ENCODE measurements at regions not wholly inside any gene's neighbourhood (a gene's known extent, or its start where the extent isn't known, plus 50 kb on each side); places are given as distances from the start of the nearest gene placed in this dataset.

DNA sequence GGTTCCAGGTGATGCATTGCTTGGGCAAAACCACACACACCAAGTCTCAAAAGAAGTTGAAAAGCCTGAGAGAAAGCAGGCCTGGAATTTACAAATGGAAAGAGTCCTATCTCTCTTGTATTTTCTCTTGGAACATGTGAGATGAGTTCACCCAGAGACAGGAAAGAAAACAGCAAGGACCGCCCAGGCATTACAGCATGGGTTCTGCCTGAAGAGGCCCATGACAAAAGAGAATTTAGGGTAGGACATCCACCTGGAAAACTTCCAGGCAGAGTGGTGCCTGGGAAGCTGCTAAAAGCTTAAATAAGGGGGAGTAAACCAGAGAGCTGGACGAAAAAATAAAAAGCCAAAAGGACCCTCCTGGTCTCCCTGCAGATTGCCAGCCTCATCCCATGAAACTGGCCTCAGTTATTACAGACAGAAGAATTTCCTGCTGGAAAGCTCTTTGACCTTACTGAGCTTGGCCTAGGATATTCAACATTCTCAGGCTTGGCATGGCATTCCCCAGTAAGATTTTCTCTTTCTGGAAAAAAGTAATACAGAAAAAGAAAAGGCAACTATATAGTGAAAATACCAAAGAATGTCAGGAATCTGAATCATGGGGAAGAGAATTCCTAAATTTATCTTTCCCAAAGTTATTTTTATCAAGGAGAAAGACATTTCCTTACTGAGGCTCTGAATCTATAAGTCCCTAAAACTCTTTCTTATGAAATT lies 121.3 kb upstream of the NUDT4 start:
- DNase-seq: no peak

DNA sequence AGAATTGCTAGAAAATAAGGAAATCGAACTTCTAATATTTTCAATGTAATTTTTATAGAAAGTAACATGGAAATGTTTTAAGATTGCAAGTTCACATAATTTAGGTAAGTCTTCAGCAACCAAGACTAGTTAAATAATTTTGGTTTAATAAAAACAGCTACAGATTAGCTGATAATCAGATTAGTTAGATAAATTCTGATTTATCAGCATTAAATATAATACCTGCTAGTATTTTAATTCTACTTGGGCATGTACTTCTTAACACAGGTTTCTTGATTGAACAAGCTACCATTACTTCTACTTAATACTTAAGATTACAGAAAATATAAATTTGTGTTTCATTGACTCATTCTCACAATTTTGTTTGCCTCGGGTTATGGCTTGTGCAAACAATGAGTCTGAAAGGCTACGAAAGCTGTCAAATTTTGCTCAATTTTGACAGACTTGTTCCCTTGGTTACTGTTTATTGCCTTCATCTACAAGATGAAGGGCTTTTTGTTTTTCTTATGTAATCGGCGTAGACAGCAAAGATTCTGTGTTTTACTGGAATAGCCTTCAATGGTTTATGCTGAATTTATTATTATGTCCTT lies 116.1 kb upstream of the NUDT4 start:
- no peak for DNase-seq

DNA sequence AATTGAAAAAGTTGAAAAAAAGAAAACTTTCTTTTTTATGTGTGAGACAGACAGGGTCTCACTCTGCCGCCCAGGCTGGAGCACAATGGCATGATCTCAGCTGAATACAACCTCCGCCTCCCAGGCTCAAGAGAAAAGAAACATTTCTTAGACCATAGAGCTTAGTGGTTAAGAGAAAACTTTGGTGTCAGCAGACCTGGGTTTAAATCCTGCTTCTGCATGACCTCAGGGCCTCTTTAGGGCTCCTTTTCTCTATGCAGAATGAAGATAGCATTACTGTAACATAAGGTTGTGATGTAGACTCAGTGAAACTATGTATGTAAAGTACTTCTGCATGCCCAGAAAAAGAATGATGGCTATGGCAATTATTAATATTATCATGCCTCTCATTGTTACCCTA lies 104.7 kb upstream of the NUDT4 start:
- no peak for DNase-seq

DNA sequence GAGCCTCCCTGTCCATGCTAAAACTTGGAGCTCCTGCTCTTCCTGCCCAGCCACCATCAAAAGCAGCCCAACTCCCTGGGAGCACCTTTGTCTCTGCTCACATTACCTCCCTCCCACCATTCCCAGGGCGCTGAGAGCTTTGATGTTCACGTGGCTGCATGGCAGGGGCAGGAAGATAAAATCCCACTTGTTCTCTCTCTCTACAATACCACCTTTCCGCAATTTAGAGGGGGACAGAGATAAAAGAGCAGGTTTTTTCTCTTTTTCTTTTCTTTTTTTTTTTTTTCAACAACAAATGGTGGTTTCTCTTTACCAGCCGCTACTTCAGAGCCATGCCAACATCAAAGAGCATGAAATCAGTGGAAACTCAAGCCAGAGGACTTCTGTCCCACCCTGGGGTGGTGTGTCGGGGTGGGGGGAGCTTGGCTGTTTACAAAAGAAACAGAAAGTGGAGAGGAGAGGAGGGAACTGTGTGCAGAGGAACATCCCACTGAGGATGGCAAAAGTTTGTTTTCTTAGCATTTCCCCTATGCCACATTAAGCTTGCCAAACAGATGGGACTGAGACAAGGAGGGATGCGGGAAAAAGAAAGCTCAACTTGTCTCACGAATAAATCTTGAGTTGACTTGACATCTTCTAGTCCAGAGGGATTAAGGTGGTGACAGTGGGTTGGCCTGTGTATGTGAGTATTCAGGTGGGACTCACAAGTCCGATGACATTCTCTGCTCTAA lies 103.7 kb upstream of the NUDT4 start:
- no peak for DNase-seq

DNA sequence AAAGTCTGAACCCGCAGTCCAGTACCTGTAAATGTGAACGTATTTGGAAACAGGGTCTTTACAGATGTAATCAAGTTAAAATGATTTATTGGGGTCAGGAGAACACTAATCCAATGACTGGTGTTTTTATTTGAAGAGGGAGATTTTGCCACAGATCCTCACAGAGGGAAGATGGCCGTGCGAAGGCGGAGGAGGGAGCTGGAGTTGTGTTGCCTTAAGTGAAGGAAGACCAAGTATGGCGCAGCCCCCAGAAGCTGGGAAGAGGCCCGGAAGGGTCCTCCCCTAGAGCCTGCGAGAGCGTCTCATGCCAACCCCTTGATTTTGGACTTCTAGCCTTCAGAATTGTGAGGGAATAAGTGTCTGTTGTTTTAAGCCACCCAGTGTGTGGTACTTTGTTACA lies 102.8 kb upstream of the NUDT4 start:
- no peak for DNase-seq

DNA sequence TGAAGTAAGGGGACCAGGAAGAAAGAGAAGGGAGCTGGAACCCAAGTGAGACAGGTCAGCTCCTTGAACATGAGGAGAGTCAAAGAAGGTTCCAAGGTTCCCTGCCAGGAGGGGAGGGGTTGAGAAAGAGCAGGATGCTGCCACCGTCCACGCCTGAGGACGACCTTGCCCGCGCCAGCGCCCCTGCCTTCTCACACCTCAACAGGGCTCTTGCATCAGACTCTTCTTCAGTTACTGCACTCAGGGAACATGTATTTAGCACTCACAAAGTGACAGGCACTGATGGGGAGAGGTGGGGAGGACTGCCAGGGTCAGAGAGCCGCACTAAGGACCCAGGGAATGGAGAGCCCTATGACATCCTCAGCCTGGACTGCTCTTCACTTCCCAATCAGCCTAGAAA lies 102.1 kb upstream of the NUDT4 start:
- DNase-seq: no peak

DNA sequence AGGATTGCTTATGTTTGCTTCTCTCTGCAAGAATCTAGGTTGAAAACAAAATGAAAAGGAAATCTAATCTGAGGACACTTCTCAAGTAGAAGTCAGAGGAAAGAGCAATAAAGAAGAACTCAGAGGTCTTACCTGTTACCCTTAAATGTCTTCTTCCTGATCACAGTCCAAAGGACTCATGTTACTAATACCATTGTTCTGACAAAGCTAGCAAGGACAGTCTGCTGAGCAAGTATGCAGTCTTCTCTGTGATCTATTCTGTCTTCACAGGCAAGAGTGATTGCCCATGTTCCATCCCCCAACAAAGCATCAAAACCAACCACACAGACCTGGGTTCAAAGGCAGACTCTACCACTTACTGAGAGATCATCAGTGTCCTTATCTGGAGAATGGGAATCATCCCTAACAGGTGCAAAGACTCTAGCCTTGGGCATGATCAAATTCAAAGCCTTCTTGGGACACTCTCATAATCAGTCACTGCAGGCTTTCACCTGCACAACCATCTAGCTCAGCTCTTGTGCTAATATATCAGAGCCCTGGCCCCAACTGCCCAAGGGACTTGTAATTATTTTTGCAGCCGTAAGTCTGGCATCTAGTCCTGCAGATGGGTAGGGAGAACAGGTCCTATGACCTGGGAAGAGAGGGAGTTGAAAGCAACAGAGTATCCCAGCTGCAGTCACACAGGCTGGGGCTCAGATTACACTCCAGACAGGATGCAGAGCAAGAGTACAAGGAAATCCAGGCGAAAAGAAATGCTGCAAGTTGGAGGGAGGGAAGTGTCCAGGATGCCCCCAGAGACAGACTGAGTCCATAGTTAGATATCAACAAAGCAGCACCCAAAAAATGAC lies 97.9 kb upstream of the NUDT4 start:
- DNase-seq: no peak

DNA sequence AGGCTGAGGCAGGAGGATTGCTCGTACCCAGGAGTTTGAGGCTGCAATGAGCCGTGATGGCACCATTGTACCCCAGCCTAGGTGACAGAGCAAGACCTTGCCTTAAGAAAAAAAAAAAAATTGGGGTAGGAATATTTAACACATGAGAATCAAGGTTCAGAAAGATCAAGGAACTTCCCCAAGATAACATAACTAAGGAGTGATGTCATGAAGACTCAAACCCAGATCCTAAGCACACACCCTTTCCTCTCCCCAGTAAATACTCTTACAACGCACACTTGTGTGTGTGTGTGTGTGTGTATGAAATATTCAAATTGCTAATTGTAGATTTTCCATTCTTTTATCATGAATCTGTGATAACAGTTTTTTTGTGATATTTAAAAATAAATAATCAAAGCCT lies 90.6 kb upstream of the NUDT4 start:
- DNase-seq: no peak

DNA sequence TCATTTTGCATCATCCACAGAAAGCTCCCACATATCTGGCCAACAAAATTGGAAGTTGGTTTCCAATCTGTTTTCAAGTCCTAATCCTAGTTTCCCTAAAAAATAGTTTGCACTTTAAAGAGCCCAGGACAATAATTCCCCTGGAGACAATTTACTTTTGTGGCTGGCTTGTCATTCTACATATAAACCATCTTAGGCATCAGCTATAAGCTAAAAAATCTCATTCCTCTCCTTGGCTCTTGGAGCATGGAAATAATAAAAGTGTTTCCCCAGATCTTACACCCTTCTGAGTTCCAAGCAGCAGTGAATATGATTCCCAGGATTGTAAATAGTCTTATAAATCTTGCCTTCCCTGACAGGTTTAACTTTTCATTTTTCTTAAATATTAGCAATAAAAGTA lies 89.1 kb upstream of the NUDT4 start:
- DNase-seq: no peak

DNA sequence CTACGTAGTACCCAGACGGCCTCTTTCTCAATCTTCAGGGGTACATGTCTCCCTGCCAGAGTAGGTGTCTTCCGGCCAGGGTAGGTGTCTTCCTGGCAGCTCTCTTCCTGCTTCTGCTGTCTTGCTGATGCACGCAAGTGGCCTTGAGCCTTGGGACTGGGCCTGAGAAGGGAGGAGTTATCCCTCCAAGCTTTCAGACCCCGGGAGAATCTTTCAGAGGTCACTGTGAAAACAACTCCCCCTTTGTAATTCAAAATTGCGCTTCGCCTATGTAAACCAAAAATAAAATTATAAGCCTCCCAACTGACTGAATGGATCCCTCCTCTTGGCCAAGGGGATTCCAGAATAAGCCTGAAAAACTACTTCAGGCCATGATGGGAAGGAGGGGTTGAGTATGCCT lies 87.3 kb upstream of the NUDT4 start:
- no peak for DNase-seq

DNA sequence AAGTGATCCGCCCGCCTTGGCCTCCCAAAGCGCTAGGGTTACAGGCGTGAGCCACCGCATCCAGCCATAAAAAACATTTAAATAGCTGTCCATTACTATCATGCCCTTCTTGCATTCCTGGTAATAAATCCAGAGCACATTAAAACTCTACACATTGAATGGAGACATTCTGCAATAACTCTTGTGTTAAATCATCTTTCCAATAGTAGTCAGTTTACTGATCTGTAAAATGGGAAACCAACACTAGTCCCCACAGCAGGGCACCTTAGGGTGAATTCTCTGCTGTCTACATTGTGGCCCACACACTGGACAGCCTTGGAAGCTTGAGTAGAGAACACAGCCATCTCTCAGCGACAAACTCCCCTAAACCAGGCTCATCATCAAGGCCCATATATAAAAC lies 85.5 kb upstream of the NUDT4 start:
- DNase-seq: no peak

DNA sequence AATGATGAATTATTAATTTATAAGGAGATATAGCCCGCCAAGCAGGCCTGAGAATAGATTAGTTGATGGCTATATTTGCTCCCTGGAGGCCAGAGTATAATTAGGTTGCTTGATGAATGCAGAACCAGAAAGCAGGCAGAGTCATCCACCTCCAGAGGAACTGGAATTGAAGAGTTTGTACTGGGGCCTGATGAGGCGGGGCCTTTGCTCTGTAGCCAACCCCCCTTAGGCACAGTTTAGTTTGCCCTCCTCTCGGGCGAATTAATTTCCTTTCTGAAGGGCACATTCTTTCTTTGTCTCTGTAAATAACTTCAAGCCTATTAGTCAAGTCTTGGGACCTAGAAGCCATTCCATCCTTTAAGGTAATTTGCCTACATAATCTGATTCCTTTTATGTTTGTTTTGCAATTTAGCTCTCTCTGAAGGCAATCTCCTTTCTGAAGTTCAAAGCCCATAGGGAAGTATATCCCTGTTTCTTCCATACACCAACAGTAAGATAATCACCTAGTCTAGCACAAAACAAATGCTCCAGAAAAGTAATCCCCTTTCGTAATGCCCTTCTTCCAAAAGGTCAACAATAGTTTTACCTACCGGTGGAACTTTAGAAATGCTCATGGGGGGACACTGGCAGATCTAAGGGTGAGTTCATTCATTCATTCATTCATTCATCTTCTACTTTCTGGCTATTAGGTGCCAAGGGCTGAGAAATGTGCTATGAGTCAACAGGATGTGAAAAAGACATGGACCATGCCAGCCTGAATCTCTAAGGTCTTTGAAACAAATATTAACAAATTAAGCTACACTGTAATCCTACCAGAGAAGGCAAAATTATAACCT lies 84.8 kb upstream of the NUDT4 start:
- no peak for DNase-seq

DNA sequence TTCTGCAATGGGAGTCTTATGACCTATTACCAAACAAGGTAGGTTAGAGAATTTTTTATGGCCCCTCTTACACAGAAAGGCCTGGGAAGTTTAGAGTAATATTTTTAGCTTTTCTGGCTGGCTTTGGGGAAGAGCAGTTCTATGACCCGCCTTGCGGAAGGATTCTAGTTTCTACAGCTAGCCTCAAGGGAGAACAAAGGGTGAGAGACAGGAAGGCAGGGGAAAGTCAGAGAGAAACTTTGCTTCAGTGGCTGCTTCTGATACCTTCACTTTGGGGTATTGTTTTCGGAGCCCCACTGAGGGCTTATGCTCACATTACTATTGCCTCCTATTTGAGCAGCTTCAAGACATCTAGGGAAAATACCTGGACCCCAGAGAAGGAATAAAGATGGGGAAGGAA lies 80.7 kb upstream of the NUDT4 start:
- no peak for DNase-seq

DNA sequence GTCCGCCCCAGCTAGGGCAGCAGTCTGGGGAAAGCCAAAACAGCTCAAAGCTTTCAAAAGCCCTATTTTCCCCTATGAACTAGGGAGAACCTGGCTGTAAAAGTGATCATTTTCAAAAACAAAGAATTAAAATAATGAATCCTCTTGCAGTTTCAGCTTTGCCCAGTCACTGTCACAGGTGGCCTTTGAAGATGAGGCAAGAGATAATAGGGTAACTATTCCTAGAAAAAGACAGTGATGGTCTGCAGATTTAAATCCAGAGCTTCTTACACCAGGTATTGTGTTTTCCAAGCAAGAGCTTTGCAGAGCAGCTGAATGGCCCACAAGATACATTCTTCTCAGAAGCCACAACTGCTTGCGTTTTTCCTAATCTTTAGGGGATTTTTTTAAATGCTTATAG lies 80.2 kb upstream of the NUDT4 start:
- DNase-seq: no peak

DNA sequence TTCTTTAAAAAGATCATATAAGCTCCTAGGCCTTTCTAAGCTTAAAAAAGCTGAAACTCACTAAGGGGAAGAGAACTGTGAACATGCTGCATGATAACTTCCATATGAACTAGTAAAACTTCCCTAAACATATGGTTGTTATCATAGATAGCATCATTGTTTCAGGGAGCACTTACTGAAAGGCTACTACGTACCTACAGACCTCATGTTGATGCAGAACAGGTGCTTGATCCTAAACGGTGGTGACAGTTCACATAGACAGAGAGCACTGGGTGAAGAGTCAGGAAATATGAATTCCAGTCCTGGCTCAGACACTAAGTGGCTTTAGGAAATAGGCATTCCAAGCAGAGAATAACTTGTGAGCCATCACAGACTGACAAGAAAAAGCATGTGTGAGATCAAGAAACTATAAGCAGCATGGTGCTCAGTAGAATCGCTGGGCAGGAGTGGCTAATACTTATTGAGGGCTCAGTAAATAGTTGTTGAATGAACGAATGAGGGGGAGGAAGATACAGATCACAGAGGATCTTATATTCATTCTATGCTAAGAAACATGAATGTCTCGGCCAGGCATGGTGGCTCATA lies 78.4 kb upstream of the NUDT4 start:
- DNase-seq: no peak

DNA sequence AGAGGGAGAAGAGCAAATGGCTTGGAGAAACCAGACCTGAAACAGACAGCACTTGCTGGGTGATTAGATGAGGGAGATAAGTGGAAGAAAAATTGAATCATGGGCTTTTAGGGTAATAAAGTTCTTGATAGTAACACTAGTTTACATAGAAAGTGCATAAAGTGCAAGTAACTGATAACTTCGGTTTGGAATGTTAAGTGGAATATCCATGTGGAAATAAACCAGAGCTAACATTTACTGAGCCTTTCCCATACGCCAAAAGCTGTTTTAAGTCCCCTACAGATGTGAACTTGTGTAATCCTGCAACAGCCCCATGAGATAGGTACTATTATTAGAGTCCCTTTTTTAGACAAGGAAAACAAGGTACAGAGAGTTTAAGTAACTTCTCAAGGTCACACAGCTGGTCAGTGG lies 77.1 kb upstream of the NUDT4 start:
- DNase-seq: no peak

DNA sequence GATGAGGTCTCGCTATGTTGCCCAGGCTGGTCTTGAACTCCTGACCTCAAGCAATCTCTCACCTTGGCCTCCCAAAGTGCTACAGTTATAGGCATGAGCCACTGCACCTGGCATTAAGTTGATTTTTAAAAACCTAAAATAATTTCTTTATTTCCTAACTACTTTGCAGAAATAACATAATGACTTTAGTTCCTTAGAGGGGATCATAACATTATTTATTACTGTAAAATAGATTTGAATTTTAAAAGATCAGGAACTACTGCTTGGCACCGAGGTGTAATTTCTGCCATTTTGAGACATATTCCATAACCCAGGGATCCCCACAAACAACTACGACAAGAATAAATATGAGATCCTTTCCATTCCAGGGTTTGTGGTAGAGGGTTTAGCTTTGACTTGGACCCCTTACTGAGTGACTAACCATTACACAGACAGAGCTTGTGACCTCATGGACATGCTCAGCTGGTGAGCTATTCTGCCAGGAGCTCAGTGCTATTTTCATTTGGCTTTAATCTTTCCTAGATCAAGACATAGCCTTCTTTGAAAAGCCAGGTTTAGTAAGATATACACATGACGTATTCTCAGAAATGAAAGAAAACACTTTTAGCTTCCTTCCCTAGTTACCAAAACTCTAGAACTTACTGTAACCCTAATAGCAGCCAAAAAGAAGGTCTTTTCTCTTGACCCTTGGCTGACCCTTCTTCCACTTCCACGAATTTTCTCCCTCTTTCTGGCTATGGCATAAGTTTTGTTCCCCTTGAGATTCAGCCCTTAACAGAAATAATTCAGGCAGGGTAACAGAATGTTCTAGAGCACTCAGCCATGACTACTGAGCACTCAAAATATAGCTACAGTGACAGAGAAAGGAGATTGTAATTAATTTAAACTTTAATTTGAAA lies 75.1 kb upstream of the NUDT4 start:
- DNase-seq: no peak

DNA sequence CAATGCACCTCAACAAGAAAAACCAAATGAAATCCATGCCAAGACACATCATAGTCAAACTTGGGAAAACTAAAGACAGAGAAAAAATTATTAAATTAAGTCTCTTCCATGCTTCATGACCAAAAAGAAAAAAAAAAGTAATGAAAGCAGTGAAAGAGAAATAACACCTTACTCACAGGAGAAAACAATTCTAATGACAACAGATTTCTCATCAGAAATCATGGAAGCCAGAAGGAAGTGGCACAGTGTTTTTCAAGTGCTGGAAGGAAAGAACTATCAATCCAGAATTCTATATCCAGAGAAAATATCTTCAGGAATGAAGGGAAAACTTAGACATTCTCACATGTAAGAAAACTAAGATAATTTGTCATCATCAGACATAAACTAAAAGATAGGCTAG lies 71.1 kb upstream of the NUDT4 start:
- DNase-seq: no peak

DNA sequence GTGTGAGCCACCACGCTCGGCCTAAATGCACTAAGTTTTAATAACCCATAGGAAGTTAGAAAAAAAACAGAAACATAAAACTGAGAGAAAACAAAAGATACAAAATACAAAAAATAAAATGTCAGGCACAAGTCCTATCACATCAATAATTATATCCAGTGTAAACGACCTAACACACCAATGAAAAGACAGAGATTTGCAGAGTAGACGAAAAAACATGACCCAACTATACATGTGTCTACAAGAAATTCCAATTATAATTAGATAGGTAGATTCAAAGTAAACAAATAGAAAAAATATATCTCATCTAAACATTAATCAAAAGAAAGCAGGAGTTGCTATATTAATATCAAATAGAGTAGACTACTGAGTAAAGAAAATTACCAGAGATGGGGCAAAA lies 69.4 kb upstream of the NUDT4 start:
- DNase-seq: no peak

DNA sequence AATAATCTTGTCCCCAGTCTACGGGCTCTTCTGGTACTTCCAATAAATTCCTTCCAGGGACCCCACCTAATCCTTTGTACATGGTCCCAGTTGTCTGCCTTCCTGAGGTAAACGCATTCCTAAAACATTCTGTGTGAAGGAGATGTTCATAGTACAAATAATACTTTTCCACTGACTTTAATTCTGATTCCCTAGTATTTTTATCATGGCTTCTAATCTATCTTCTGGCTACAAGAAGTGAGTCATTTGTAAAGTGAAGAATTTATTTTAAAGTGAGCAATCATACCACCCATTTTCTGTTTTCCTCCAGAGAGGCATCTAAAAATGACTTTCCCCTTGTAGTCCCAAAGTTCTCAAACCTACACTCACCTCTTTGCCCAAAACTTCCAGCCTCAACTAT lies 65.9 kb upstream of the NUDT4 start:
- no peak for DNase-seq

DNA sequence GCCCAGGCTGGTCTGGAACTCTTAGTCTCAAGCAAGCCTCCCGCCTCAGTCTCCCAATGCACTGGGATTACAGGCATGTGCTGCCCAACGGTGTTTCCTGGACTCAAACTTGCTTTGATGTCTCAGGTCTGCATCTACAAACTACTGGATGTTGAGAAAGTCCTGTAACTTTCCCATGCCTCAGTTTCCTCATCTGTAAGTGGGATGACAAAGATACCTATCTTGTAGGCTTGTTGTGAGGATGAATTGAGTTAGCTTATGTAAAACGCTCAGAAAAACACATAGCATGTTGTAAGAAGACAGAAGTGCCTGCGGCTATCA lies 63.6 kb upstream of the NUDT4 start:
- no peak for DNase-seq

Measured in activated naive CD4-positive, alpha-beta T cell treated with Interleukin-2 at 50 U/mL for 16 hours (primary cell).